GM12801 (cell line): ENCODE measurements at regions not wholly inside any gene's neighbourhood (a gene's known extent, or its start where the extent isn't known, plus 50 kb on each side); places are given as distances from the start of the nearest gene placed in this dataset.

Experiments used
- TF ChIP-seq, protein P1 (sequence below): IDR thresholded peaks from one replicate; pipeline ENCODE4 v1.5.1; 2011; ENCODE audit warnings: control low read depth; ENCODE audit not compliant: insufficient read length; ENCODE audit errors: extremely low read depth

GRCh38 chr6:12417191-12417590 is 127.0 kb downstream of the EDN1 start:
- TF ChIP-seq, protein P1, sequence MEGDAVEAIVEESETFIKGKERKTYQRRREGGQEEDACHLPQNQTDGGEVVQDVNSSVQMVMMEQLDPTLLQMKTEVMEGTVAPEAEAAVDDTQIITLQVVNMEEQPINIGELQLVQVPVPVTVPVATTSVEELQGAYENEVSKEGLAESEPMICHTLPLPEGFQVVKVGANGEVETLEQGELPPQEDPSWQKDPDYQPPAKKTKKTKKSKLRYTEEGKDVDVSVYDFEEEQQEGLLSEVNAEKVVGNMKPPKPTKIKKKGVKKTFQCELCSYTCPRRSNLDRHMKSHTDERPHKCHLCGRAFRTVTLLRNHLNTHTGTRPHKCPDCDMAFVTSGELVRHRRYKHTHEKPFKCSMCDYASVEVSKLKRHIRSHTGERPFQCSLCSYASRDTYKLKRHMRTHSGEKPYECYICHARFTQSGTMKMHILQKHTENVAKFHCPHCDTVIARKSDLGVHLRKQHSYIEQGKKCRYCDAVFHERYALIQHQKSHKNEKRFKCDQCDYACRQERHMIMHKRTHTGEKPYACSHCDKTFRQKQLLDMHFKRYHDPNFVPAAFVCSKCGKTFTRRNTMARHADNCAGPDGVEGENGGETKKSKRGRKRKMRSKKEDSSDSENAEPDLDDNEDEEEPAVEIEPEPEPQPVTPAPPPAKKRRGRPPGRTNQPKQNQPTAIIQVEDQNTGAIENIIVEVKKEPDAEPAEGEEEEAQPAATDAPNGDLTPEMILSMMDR, result no peak

DNA sequence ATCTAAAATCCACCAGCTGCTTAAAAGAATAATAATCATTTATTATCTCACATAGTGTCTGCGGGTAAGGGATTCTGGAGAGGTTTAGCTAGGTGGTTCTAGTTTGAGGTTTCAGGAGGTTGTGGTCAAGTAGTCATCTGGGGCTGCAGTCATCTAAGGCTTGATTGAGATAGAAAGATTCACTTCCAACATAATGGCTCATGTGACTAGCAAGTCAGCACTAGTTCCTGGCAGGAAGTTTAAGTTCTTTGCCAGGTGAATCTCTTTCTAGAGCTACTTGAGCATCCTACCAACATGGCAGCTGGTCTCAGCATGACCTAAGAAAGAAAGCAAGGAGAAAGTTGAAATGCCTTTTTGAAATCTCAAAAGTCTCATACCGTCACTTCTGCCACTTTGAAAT is 128.8 kb downstream of the EDN1 start:
- TF ChIP-seq, protein P1, result no peak

DNA sequence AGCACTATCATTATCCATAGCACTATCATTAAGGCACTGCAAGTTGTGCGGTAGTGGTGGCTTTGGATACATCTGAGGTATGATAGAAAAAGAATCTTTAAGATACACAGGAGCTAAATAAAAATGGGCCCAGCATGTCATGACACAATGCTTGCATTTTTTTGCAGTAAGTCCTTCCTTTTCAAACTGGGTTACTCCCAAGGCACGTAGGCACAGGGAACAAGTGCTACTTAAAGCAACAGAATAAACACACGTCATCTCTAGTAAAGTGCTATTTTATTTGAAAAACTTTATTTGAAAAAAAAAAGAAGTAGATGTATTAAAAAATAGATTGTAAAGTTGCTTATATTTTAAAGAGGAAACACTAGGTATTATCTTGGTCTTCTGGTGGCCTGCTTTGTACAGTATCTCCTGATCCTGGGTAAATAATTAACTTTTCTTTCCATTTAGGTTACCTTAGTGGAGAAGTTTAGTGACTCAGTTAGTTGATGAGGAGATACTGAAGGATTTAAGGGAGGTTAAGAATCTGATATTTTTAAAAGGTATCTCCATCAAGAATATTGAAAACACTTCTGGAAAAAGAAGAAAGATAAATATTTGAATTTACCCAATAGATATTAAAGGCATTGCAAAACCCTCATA is 129.6 kb downstream of the EDN1 start:
- TF ChIP-seq, protein P1, result no peak

DNA sequence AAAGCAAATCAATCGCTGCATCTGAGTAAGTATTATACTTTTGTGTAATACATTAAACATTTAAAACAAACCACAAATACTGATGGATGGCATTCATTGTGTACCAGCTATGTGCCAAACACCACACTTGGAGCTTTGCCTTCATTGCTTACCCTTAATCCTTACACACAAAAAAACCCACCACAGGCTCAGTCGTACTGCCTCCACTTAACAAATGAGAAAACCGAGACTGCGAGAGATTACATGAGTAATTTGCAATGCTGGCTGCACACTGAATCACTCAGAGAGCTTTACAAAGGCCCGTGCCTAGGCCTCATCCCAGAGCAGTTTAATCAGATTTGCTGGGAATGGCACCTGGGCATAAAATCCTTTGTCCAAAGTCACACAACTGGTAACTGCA is 130.5 kb downstream of the EDN1 start:
- TF ChIP-seq, protein P1, result no peak

- TF ChIP-seq, protein P1, result no peak
These were observed 131.4 kb downstream of the EDN1 start for GRCh38 chr6:12421596-12421995.

DNA sequence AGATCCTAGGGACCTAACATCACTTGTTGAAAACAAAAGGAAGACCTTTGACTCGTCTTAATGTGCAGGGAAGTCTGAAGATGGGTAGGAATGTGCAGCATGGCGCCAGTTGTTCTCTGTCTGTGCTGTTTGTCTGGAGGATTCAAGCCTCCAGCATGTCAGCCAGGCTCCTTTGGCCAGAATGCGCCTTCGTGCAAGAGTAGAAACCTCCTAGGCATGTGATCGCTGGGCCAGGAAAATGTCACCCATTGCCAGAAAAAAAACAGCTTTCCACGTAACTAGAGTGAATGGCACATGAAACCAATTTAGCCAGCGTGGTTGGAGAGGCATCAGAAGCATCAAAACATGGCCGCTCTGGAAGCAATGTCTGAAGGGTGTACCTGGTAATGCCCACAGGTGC is 132.7 kb downstream of the EDN1 start:
- TF ChIP-seq, protein P1, result no peak

GRCh38 chr6:12423832-12424231 is 133.7 kb downstream of the EDN1 start:
- TF ChIP-seq, protein P1, result no peak
